Activated B cell treated with CpG ODN at 0.5 μM for 24 hours (primary cell): ENCODE measurements at regions not wholly inside any gene's neighbourhood (a gene's known extent, or its start where the extent isn't known, plus 50 kb on each side); places are given as distances from the start of the nearest gene placed in this dataset.

Experiments used
- ATAC-seq: fragments of 200-7000 bp; cut with Tn5 transposase; one replicate; pipeline ENCODE4 v1.10.0; 2021; ENCODE audit warnings: low read depth, mild to moderate bottlenecking, moderate library complexity
- CTCF ChIA-PET: fragments of 350-600 bp; sonication (Branson Sonifier 250); formaldehyde crosslinking; loops from one replicate; lab custom pipeline; 2021; ENCODE audit warnings: antibody characterized with exemption; lab: Charles Lee
- POLR2A ChIA-PET: fragments of 350-600 bp; sonication (Branson Sonifier 250); formaldehyde crosslinking; loops from one replicate; lab custom pipeline; 2021; ENCODE audit warnings: antibody characterized with exemption; lab: Charles Lee
- DNase-seq: peaks from one replicate; pipeline ENCODE4 v3.0.0; 2022
- H3K27ac Mint-ChIP-seq: one replicate; pipeline ENCODE4 v1.8.0; 2020; ENCODE audit warnings: mixed read lengths
- H3K27me3 Mint-ChIP-seq: one replicate; pipeline ENCODE4 v1.8.0; 2021; ENCODE audit warnings: mixed read lengths
- H3K36me3 Mint-ChIP-seq: one replicate; pipeline ENCODE4 v1.8.0; 2021; ENCODE audit warnings: low read depth, mixed read lengths
- H3K4me1 Mint-ChIP-seq: one replicate; pipeline ENCODE4 v1.8.0; 2021; ENCODE audit warnings: mixed read lengths
- H3K4me3 Mint-ChIP-seq: one replicate; pipeline ENCODE4 v1.8.0; 2020; ENCODE audit warnings: mild to moderate bottlenecking, mixed read lengths
- H3K9me3 Mint-ChIP-seq: one replicate; pipeline ENCODE4 v1.8.0; 2020; ENCODE audit warnings: mixed read lengths
- CTCF ChIP-seq: fragments of 200-600 bp; IDR thresholded peaks from one replicate; pipeline ENCODE4 v1.8.0; 2022; ENCODE audit warnings: antibody characterized with exemption, mild to moderate bottlenecking
- intact Hi-C: fragments of 100-400 bp; cut with micrococcal nuclease; formaldehyde crosslinking; loops from one replicate; pipeline ENCODE4 v1.15.1; 2024

GRCh38 chr19:33905473-33905936, 108.8 kb downstream of the KCTD15 start:
- no peaks in the 10 kb centered on the region for H3K36me3 Mint-ChIP-seq
- H3K9me3 Mint-ChIP-seq, result no peaks in the 10 kb centered on the region
- DNase-seq (no peak), ATAC-seq (no peak)
- intact Hi-C loops, result no loop called here
- POLR2A ChIA-PET, result interaction anchor here (1.1 kb wide), 1 partner anchor 20 kb away, joined by 3 read pairs; no protein-coding TSS in a partner anchor
- H3K27me3 Mint-ChIP-seq, result peaks cover 46% of the 10 kb centered on the region
- H3K4me1 Mint-ChIP-seq, result peaks cover 12% of the 10 kb centered on the region
- H3K4me3 Mint-ChIP-seq, result peak overlapping the region; percentile 70
- CTCF ChIA-PET, result interaction anchor here (1.2 kb wide), 1 partner anchor 127 kb away, joined by 3 read pairs; no protein-coding TSS in a partner anchor
- no peak for TF ChIP-seq CTCF
- H3K27ac Mint-ChIP-seq, result no peak overlapping the region

- intact Hi-C loops, result no loop called here
- Mint-ChIP-seq H3K36me3 (no peaks in the 10 kb centered on the region), H3K4me3 (peak overlapping the region; percentile 70), H3K4me1 (peaks cover 12% of the 10 kb centered on the region), H3K27ac (no peak overlapping the region), H3K27me3 (peaks cover 43% of the 10 kb centered on the region), H3K9me3 (peaks cover 3% of the 10 kb centered on the region)
- POLR2A ChIA-PET, result interaction anchor here (1.1 kb wide), 1 partner anchor 19 kb away, joined by 3 read pairs; no protein-coding TSS in a partner anchor
- ATAC-seq, result peak; percentile 50
- TF ChIP-seq CTCF, result no peak
- DNase-seq, result peak; percentile 16
- CTCF ChIA-PET, result interaction anchor here (1.2 kb wide), 1 partner anchor 128 kb away, joined by 3 read pairs; no protein-coding TSS in a partner anchor
These were observed 109.4 kb downstream of the KCTD15 start for GRCh38 chr19:33905937-33906577.

GRCh38 chr19:33906578-33907335, 110.1 kb downstream of the KCTD15 start:
- H3K4me1 Mint-ChIP-seq, result peaks cover 12% of the 10 kb centered on the region
- peaks cover 38% of the 10 kb centered on the region for H3K27me3 Mint-ChIP-seq
- no peak overlapping the region for H3K27ac Mint-ChIP-seq
- peak overlapping the region; percentile 58 for H3K4me3 Mint-ChIP-seq
- intact Hi-C loops, result no loop called here
- DNase-seq (no peak), ATAC-seq (peak; percentile 31)
- H3K9me3 Mint-ChIP-seq, result peaks cover 3% of the 10 kb centered on the region
- TF ChIP-seq CTCF, result no peak
- POLR2A ChIA-PET, result interaction anchor here (0.5 to 1.1 kb wide), 2 partner anchors 18 to 916 kb away, joined by 3 to 4 read pairs; no protein-coding TSS in a partner anchor
- H3K36me3 Mint-ChIP-seq, result no peaks in the 10 kb centered on the region
- CTCF ChIA-PET, result interaction anchor here (1.2 kb wide), 1 partner anchor 129 kb away, joined by 3 read pairs; no protein-coding TSS in a partner anchor

- no peak for ATAC-seq
- Mint-ChIP-seq H3K27ac (no peak overlapping the region), H3K4me3 (no peak overlapping the region), H3K9me3 (peaks cover 3% of the 10 kb centered on the region), H3K4me1 (peaks cover 4% of the 10 kb centered on the region), H3K27me3 (peaks cover 31% of the 10 kb centered on the region), H3K36me3 (no peaks in the 10 kb centered on the region)
- ChIA-PET POLR2A (no interaction called here), CTCF (no interaction called here)
- no peak for TF ChIP-seq CTCF
- intact Hi-C loops, result no loop called here
- no peak for DNase-seq
These were observed 114.3 kb downstream of the KCTD15 start for GRCh38 chr19:33910922-33911321.

GRCh38 chr19:33914599-33914998, 117.9 kb downstream of the KCTD15 start:
- ChIA-PET POLR2A (no interaction called here), CTCF (no interaction called here)
- DNase-seq (no peak), ATAC-seq (no peak)
- H3K27me3 Mint-ChIP-seq, result peaks cover 17% of the 10 kb centered on the region
- H3K27ac Mint-ChIP-seq, result no peak overlapping the region
- no peak overlapping the region for H3K4me3 Mint-ChIP-seq
- H3K4me1 Mint-ChIP-seq, result no peaks in the 10 kb centered on the region
- intact Hi-C loops, result no loop called here
- TF ChIP-seq CTCF, result no peak
- peaks cover 3% of the 10 kb centered on the region for H3K9me3 Mint-ChIP-seq
- H3K36me3 Mint-ChIP-seq, result no peaks in the 10 kb centered on the region
